Progenitor cell of endocrine pancreas (in vitro differentiated cells): ENCODE measurements at regions not wholly inside any gene's neighbourhood (a gene's known extent, or its start where the extent isn't known, plus 50 kb on each side); places are given as distances from the start of the nearest gene placed in this dataset.

Experiments used
- DNase-seq: peaks from one replicate; pipeline ENCODE4 v3.0.0; 2021; ENCODE audit warnings: low spot score; ENCODE audit not compliant: unreplicated experiment
- H3K27ac Mint-ChIP-seq: 2 replicates; pipeline ENCODE4 v1.8.0; 2021; ENCODE audit warnings: mild to moderate bottlenecking, moderate library complexity, mixed read lengths
- H3K27me3 Mint-ChIP-seq: 2 replicates; pipeline ENCODE4 v1.8.0; 2021; ENCODE audit warnings: mixed read lengths
- H3K36me3 Mint-ChIP-seq: 2 replicates; pipeline ENCODE4 v1.8.0; 2022; ENCODE audit warnings: mixed read lengths; ENCODE audit not compliant: insufficient read depth
- H3K4me1 Mint-ChIP-seq: 2 replicates; pipeline ENCODE4 v1.8.0; 2021; ENCODE audit warnings: low read depth, mixed read lengths
- H3K4me3 Mint-ChIP-seq: 2 replicates; pipeline ENCODE4 v1.8.0; 2021; ENCODE audit warnings: low read depth, mild to moderate bottlenecking, moderate library complexity, mixed read lengths
- H3K9me3 Mint-ChIP-seq: 2 replicates; pipeline ENCODE4 v1.8.0; 2021; ENCODE audit warnings: low read depth, mixed read lengths
- CTCF ChIP-seq: fragments of 200-600 bp; sonication (generic); IDR thresholded peaks from one replicate; pipeline ENCODE4 v1.5.0; 2021; ENCODE audit warnings: antibody characterized with exemption, mild to moderate bottlenecking; ENCODE audit not compliant: unreplicated experiment

- Mint-ChIP-seq H3K9me3 (no peaks in the 10 kb centered on the region), H3K36me3 (no peaks in the 10 kb centered on the region), H3K27ac (no peak overlapping the region), H3K4me1 (peaks cover 18% of the 10 kb centered on the region), H3K27me3 (no peaks in the 10 kb centered on the region), H3K4me3 (no peak overlapping the region)
- no peak for TF ChIP-seq CTCF
- no peak for DNase-seq
Observed at GRCh38 chr17:13222975-13223374, 205.1 kb upstream of the ELAC2 start.

GRCh38 chr17:13212860-13213259 lies 195.0 kb upstream of the ELAC2 start:
- H3K36me3 Mint-ChIP-seq, result peaks cover 5% of the 10 kb centered on the region
- no peak for DNase-seq
- H3K9me3 Mint-ChIP-seq, result peaks cover 35% of the 10 kb centered on the region
- H3K4me1 Mint-ChIP-seq, result peaks cover 17% of the 10 kb centered on the region
- no peaks in the 10 kb centered on the region for H3K27me3 Mint-ChIP-seq
- TF ChIP-seq CTCF, result no peak
- no peak overlapping the region for H3K4me3 Mint-ChIP-seq
- peak overlapping the region; percentile 37 for H3K27ac Mint-ChIP-seq

- Mint-ChIP-seq H3K36me3 (peaks cover 4% of the 10 kb centered on the region), H3K27ac (no peak overlapping the region), H3K4me3 (no peak overlapping the region), H3K9me3 (peaks cover 31% of the 10 kb centered on the region), H3K4me1 (peaks cover 26% of the 10 kb centered on the region), H3K27me3 (no peaks in the 10 kb centered on the region)
- DNase-seq, result no peak
- TF ChIP-seq CTCF, result no peak
Observed at GRCh38 chr17:13209081-13209480, 191.3 kb upstream of the ELAC2 start.

- Mint-ChIP-seq H3K4me1 (peaks cover 10% of the 10 kb centered on the region), H3K9me3 (peaks cover 23% of the 10 kb centered on the region), H3K27ac (no peak overlapping the region), H3K36me3 (no peaks in the 10 kb centered on the region), H3K27me3 (no peaks in the 10 kb centered on the region), H3K4me3 (no peak overlapping the region)
- no peak for DNase-seq
- no peak for TF ChIP-seq CTCF
Observed at GRCh38 chr17:13204607-13205237, 186.9 kb upstream of the ELAC2 start.

GRCh38 chr17:13202835-13203234 lies 185.0 kb upstream of the ELAC2 start:
- TF ChIP-seq CTCF, result no peak
- Mint-ChIP-seq H3K9me3 (peaks cover 12% of the 10 kb centered on the region), H3K36me3 (no peaks in the 10 kb centered on the region), H3K4me1 (peaks cover 10% of the 10 kb centered on the region), H3K27ac (no peak overlapping the region), H3K4me3 (no peak overlapping the region), H3K27me3 (no peaks in the 10 kb centered on the region)
- DNase-seq, result no peak
